ENCODE measurements at regions not wholly inside any gene's neighbourhood (a gene's known extent, or its start where the extent isn't known, plus 50 kb on each side); places are given as distances from the start of the nearest gene placed in this dataset.
A peak's percentile ranks its signal among the peaks of the same experiment; 100 is the strongest.

- H3K9me3 Mint-ChIP-seq = no peaks in the 10 kb centered on the region
- H3K27ac Mint-ChIP-seq = no peak overlapping the region
- H3K4me3 Mint-ChIP-seq = no peak overlapping the region
- no peak for DNase-seq
- ChIA-PET POLR2A (no interaction called here), CTCF (interaction anchor here (0.7 to 1.1 kb wide), 2 partner anchors 40 to 1225 kb away, joined by 4 read pairs; no protein-coding TSS in a partner anchor)
- no peaks in the 10 kb centered on the region for H3K36me3 Mint-ChIP-seq
- no peaks in the 10 kb centered on the region for H3K4me1 Mint-ChIP-seq (ENCODE audit: low read depth)
- H3K27me3 Mint-ChIP-seq = peaks cover 2% of the 10 kb centered on the region
- intact Hi-C loops (cut with micrococcal nuclease) = loop anchor here (2.0 to 10.0 kb wide), 2 partner anchors 977 to 1131 kb away; no protein-coding TSS in a partner anchor
These were observed 1038.7 kb downstream of the IGSF11 start for GRCh38 chr3:117995842-117996437.

- Mint-ChIP-seq H3K36me3 (no peaks in the 10 kb centered on the region), H3K27ac (no peak overlapping the region), H3K9me3 (no peaks in the 10 kb centered on the region), H3K27me3 (peaks cover 2% of the 10 kb centered on the region), H3K4me1 (ENCODE audit: low read depth) (no peaks in the 10 kb centered on the region), H3K4me3 (no peak overlapping the region)
- peak; percentile 67 for DNase-seq
- POLR2A ChIA-PET = no interaction called here
- intact Hi-C loops (cut with micrococcal nuclease) = loop anchor here (2.0 to 10.0 kb wide), 2 partner anchors 979 to 1133 kb away; no protein-coding TSS in a partner anchor
- CTCF ChIA-PET = interaction anchor here (0.5 to 2.2 kb wide), 4 partner anchors 11 to 1226 kb away, joined by 5 to 7 read pairs (median 6); no protein-coding TSS in a partner anchor
These were observed 1037.2 kb downstream of the IGSF11 start for GRCh38 chr3:117997201-117998049.

- no peaks in the 10 kb centered on the region for H3K4me1 Mint-ChIP-seq (ENCODE audit: low read depth)
- DNase-seq = no peak
- no peak overlapping the region for H3K4me3 Mint-ChIP-seq
- POLR2A ChIA-PET = no interaction called here
- H3K36me3 Mint-ChIP-seq = no peaks in the 10 kb centered on the region
- no peaks in the 10 kb centered on the region for H3K9me3 Mint-ChIP-seq
- peaks cover 2% of the 10 kb centered on the region for H3K27me3 Mint-ChIP-seq
- CTCF ChIA-PET = interaction anchor here (0.5 to 2.2 kb wide), 4 partner anchors 11 to 1227 kb away, joined by 5 to 7 read pairs (median 6); no protein-coding TSS in a partner anchor
- H3K27ac Mint-ChIP-seq = no peak overlapping the region
- intact Hi-C loops (cut with micrococcal nuclease) = loop anchor here (10.0 kb wide), 1 partner anchor 1133 kb away; no protein-coding TSS in a partner anchor
These were observed 1036.6 kb downstream of the IGSF11 start for GRCh38 chr3:117998071-117998470.

- ChIA-PET CTCF (no interaction called here), POLR2A (no interaction called here)
- intact Hi-C loops (cut with micrococcal nuclease) = no loop called here
- Mint-ChIP-seq H3K9me3 (no peaks in the 10 kb centered on the region), H3K36me3 (no peaks in the 10 kb centered on the region), H3K27me3 (peaks cover 2% of the 10 kb centered on the region), H3K4me1 (ENCODE audit: low read depth) (no peaks in the 10 kb centered on the region), H3K4me3 (no peak overlapping the region), H3K27ac (no peak overlapping the region)
- no peak for DNase-seq
These were observed 1034.4 kb downstream of the IGSF11 start for GRCh38 chr3:118000219-118000618.

- intact Hi-C loops (cut with micrococcal nuclease) = no loop called here
- CTCF ChIA-PET = no interaction called here
- no peak overlapping the region for H3K27ac Mint-ChIP-seq
- H3K9me3 Mint-ChIP-seq = peaks cover 3% of the 10 kb centered on the region
- POLR2A ChIA-PET = no interaction called here
- H3K4me1 Mint-ChIP-seq (ENCODE audit: low read depth) = no peaks in the 10 kb centered on the region
- H3K27me3 Mint-ChIP-seq = peaks cover 2% of the 10 kb centered on the region
- H3K36me3 Mint-ChIP-seq = no peaks in the 10 kb centered on the region
- no peak for DNase-seq
- no peak overlapping the region for H3K4me3 Mint-ChIP-seq
These were observed 1033.3 kb downstream of the IGSF11 start for GRCh38 chr3:118001380-118001779.

- Mint-ChIP-seq H3K4me1 (ENCODE audit: low read depth) (no peaks in the 10 kb centered on the region), H3K9me3 (peaks cover 28% of the 10 kb centered on the region), H3K27ac (no peak overlapping the region), H3K27me3 (no peaks in the 10 kb centered on the region), H3K36me3 (no peaks in the 10 kb centered on the region), H3K4me3 (no peak overlapping the region)
- DNase-seq = no peak
- intact Hi-C loops (cut with micrococcal nuclease) = no loop called here
- ChIA-PET POLR2A (no interaction called here), CTCF (no interaction called here)
These were observed 1022.7 kb downstream of the IGSF11 start for GRCh38 chr3:118011910-118012309.

- Mint-ChIP-seq H3K36me3 (peaks cover 3% of the 10 kb centered on the region), H3K4me3 (no peak overlapping the region), H3K27ac (no peak overlapping the region), H3K9me3 (peaks cover 56% of the 10 kb centered on the region), H3K4me1 (ENCODE audit: low read depth) (no peaks in the 10 kb centered on the region), H3K27me3 (no peaks in the 10 kb centered on the region)
- CTCF ChIA-PET = no interaction called here
- DNase-seq = no peak
- POLR2A ChIA-PET = no interaction called here
- intact Hi-C loops (cut with micrococcal nuclease) = no loop called here
These were observed 1005.6 kb downstream of the IGSF11 start for GRCh38 chr3:118029049-118029448.

GRCh38 chr3:118036215-118036614 is 998.4 kb downstream of the IGSF11 start:
- intact Hi-C loops (cut with micrococcal nuclease) = no loop called here
- Mint-ChIP-seq H3K4me1 (ENCODE audit: low read depth) (no peaks in the 10 kb centered on the region), H3K27ac (no peak overlapping the region), H3K27me3 (no peaks in the 10 kb centered on the region), H3K9me3 (peaks cover 34% of the 10 kb centered on the region), H3K36me3 (peaks cover 1% of the 10 kb centered on the region), H3K4me3 (no peak overlapping the region)
- no peak for DNase-seq
- ChIA-PET CTCF (interaction anchor here (0.6 kb wide), 1 partner anchor 40 kb away, joined by 4 read pairs; no protein-coding TSS in a partner anchor), POLR2A (no interaction called here)

GRCh38 chr3:118055381-118055780 is 979.3 kb downstream of the IGSF11 start:
- no peak for DNase-seq
- Mint-ChIP-seq H3K4me1 (ENCODE audit: low read depth) (no peaks in the 10 kb centered on the region), H3K4me3 (no peak overlapping the region), H3K27me3 (no peaks in the 10 kb centered on the region), H3K36me3 (no peaks in the 10 kb centered on the region), H3K27ac (no peak overlapping the region), H3K9me3 (peaks cover 10% of the 10 kb centered on the region)
- CTCF ChIA-PET = no interaction called here
- intact Hi-C loops (cut with micrococcal nuclease) = no loop called here
- POLR2A ChIA-PET = no interaction called here

GRCh38 chr3:118057086-118057485 is 977.6 kb downstream of the IGSF11 start:
- ChIA-PET POLR2A (no interaction called here), CTCF (no interaction called here)
- Mint-ChIP-seq H3K4me1 (ENCODE audit: low read depth) (no peaks in the 10 kb centered on the region), H3K9me3 (peaks cover 4% of the 10 kb centered on the region), H3K4me3 (no peak overlapping the region), H3K36me3 (no peaks in the 10 kb centered on the region), H3K27ac (no peak overlapping the region), H3K27me3 (no peaks in the 10 kb centered on the region)
- intact Hi-C loops (cut with micrococcal nuclease) = no loop called here
- no peak for DNase-seq

GRCh38 chr3:118059096-118059495 is 975.5 kb downstream of the IGSF11 start:
- intact Hi-C loops (cut with micrococcal nuclease) = no loop called here

GRCh38 chr3:118067439-118067838 is 967.2 kb downstream of the IGSF11 start:
- intact Hi-C loops (cut with micrococcal nuclease) = no loop called here
- ChIA-PET CTCF (no interaction called here), POLR2A (no interaction called here)
- H3K4me3 Mint-ChIP-seq = no peak overlapping the region
- H3K4me1 Mint-ChIP-seq (ENCODE audit: low read depth) = no peaks in the 10 kb centered on the region
- H3K27me3 Mint-ChIP-seq = no peaks in the 10 kb centered on the region
- DNase-seq = no peak
- H3K9me3 Mint-ChIP-seq = peaks cover 21% of the 10 kb centered on the region
- no peak overlapping the region for H3K27ac Mint-ChIP-seq
- no peaks in the 10 kb centered on the region for H3K36me3 Mint-ChIP-seq

More at GRCh38 chr3:118059096-118059495, 975.5 kb downstream of the IGSF11 start:
- peaks cover 5% of the 10 kb centered on the region for H3K9me3 Mint-ChIP-seq
- no peak for DNase-seq
- no peaks in the 10 kb centered on the region for H3K36me3 Mint-ChIP-seq
- H3K4me3 Mint-ChIP-seq = no peak overlapping the region
- H3K4me1 Mint-ChIP-seq (ENCODE audit: low read depth) = no peaks in the 10 kb centered on the region
- no peak overlapping the region for H3K27ac Mint-ChIP-seq
- POLR2A ChIA-PET = no interaction called here
- CTCF ChIA-PET = no interaction called here
- H3K27me3 Mint-ChIP-seq = no peaks in the 10 kb centered on the region
